K562 (cell line): ENCODE measurements at regions not wholly inside any gene's neighbourhood (a gene's known extent, or its start where the extent isn't known, plus 50 kb on each side); places are given as distances from the start of the nearest gene placed in this dataset.

Source experiments
- ATAC-seq: fragments of 200-7000 bp; cut with Tn5 transposase; 3 replicates; pipeline ENCODE4 v1.9.1; 2020; ENCODE audit warnings: moderate library complexity
- BruUV-seq: library from RNA; stranded (reverse); fragments of 400-500 nt; replicated peaks from 2 replicates; lab custom pipeline; 2021; lab: Mats Ljungman, UMichigan
- CTCF ChIA-PET: fragments of 300-600 bp; formaldehyde crosslinking; extraction: SDS; loops from one replicate; lab custom pipeline; 2021; ENCODE audit warnings: low intra/inter-chr PET ratio; lab: Yijun Ruan, JAX
- POLR2A ChIA-PET: fragments of 300-600, 350-650 bp; sonication (Branson Sonifier 250); formaldehyde crosslinking; extraction: SDS; loops from one replicate; lab custom pipeline; 2021; ENCODE audit warnings: antibody characterized with exemption, inconsistent platforms; lab: Yijun Ruan, JAX
- DNase-seq, 4 experiments: peaks; one replicate each; pipeline versions ENCODE4 v3.0.0 to v3.0.0-alpha.2; 2011 to 2018; ENCODE audit warnings: low spot score in 3 of 4, mixed read lengths in 3 of 4; ENCODE audit errors: extremely low read depth in 1 of 4
- FAIRE-seq: peaks from 2 replicates; lab custom pipeline; 2011; peaks lifted over from hg19 to GRCh38; lab: Jason Lieb, UNC
- H2AFZ ChIP-seq: 2 replicates; pipeline ENCODE4 v1.6.0; 2011; ENCODE audit warnings: low read depth, low read length, control low read depth, inconsistent platforms
- H3K27ac ChIP-seq: fragments of 200-600 bp; 3 replicates; pipeline ENCODE4 v1.8.0; 2011; ENCODE audit warnings: low read depth, mild to moderate bottlenecking, control low read depth, inconsistent platforms, low read length, moderate library complexity, mixed read lengths; ENCODE audit errors: extremely low read depth
- H3K27me3 ChIP-seq, 2 experiments: fragments of 300-600 bp in 1 of 2; 2 replicates in 1 of 2; 3 replicates in 1 of 2; pipeline versions ENCODE4 v1.6.0 to v1.8.0; 2011; ENCODE audit warnings: inconsistent platforms in 2 of 2, low read length in 2 of 2, mild to moderate bottlenecking in 1 of 2, mixed read lengths in 1 of 2, moderate library complexity in 1 of 2; ENCODE audit not compliant: control insufficient read depth in 2 of 2, insufficient read depth in 2 of 2
- H3K36me3 ChIP-seq: fragments of 300-600 bp; 3 replicates; pipeline ENCODE4 v1.8.0; 2011; ENCODE audit warnings: mild to moderate bottlenecking, low read length, inconsistent platforms; ENCODE audit not compliant: control insufficient read depth, insufficient read depth
- H3K4me1 ChIP-seq, 2 experiments: fragments of 200-600 bp in 1 of 2; replicated peaks in 1 of 2; 2 replicates in 1 of 2; 3 replicates in 1 of 2; pipeline versions ENCODE4 v1.5.1 to v1.8.0; 2011; ENCODE audit warnings: inconsistent platforms in 2 of 2, low read length in 2 of 2, mild to moderate bottlenecking in 1 of 2, mixed read lengths in 1 of 2, moderate library complexity in 1 of 2; ENCODE audit not compliant: control insufficient read depth in 2 of 2, insufficient read depth in 2 of 2
- H3K4me2 ChIP-seq: 2 replicates; pipeline ENCODE4 v1.6.1; 2011; ENCODE audit warnings: low read length, control low read depth, inconsistent platforms, mixed read lengths; ENCODE audit not compliant: insufficient read depth
- H3K4me3 ChIP-seq: fragments of 200-600 bp; sonication (generic), shearing (Covaris generic); 2 replicates; pipeline ENCODE4 v1.5.1; 2016; ENCODE audit warnings: control low read depth, inconsistent platforms
- H3K79me2 ChIP-seq: fragments of 200-600 bp; 3 replicates; pipeline ENCODE4 v1.8.0; 2011; ENCODE audit warnings: low read length, inconsistent platforms; ENCODE audit not compliant: control insufficient read depth, insufficient read depth
- H3K9ac ChIP-seq, 2 experiments: 2 replicates each; pipeline versions ENCODE4 v1.6.0 to v1.6.1; 2011; ENCODE audit warnings: low read depth in 2 of 2, low read length in 2 of 2, control low read depth in 1 of 2, inconsistent platforms in 1 of 2, mild to moderate bottlenecking in 1 of 2, mixed read lengths in 1 of 2; ENCODE audit not compliant: insufficient read depth in 1 of 2
- H3K9me1 ChIP-seq: one replicate; pipeline ENCODE4 v1.6.0; 2011; ENCODE audit warnings: inconsistent platforms, mild to moderate bottlenecking, low read length, moderate library complexity; ENCODE audit not compliant: control insufficient read depth, insufficient read depth
- H3K9me3 ChIP-seq: replicated peaks from 2 replicates; pipeline ENCODE4 v1.5.1; 2011; ENCODE audit warnings: low read depth, low read length, inconsistent platforms; ENCODE audit not compliant: control insufficient read depth, insufficient read depth
- H4K20me1 ChIP-seq: replicated peaks from 2 replicates; pipeline ENCODE4 v1.6.1; 2011; ENCODE audit warnings: low read length, inconsistent platforms, mixed read lengths; ENCODE audit not compliant: control insufficient read depth, insufficient read depth
- DDX20 ChIP-seq: fragments of 450-650 bp; IDR thresholded peaks from 2 replicates; pipeline ENCODE4 v1.6.1; 2016; ENCODE audit warnings: missing genetic modification characterization, low read depth, mild to moderate bottlenecking, missing compliant biosample characterization, moderate library complexity
- FIP1L1 ChIP-seq: fragments of 200-400 bp; formaldehyde crosslinking; IDR thresholded peaks from 2 replicates; pipeline ENCODE4 v1.6.1; 2018; ENCODE audit warnings: mild to moderate bottlenecking, low read depth, low read length; ENCODE audit not compliant: poor library complexity, severe bottlenecking
- FOXK2 ChIP-seq, 2 experiments: fragments of 450-650 bp; IDR thresholded peaks in 1 of 2; conservative IDR thresholded peaks in 1 of 2; 2 replicates each; pipeline ENCODE4 v1.6.1; 2016; ENCODE audit warnings: low read depth in 2 of 2, mild to moderate bottlenecking in 1 of 2
- HMGXB4 ChIP-seq: sonication (generic); formaldehyde crosslinking; IDR thresholded peaks from 2 replicates; pipeline ENCODE4 v1.8.1; 2023; ENCODE audit warnings: mild to moderate bottlenecking, missing genetic modification reagents
- RB1 ChIP-seq: fragments of 450-650 bp; IDR thresholded peaks from 2 replicates; pipeline ENCODE4 v1.6.1; 2017; ENCODE audit warnings: low read depth, mild to moderate bottlenecking
- ZNF354B ChIP-seq: fragments of 250-450 bp; sonication (Bioruptor Pico); IDR thresholded peaks from 2 replicates; pipeline ENCODE4 v1.4.0; 2020
- WGBS: fragments of 100-300 bp; shearing (Covaris generic); methylation state at CpG from one replicate; pipeline ENCODE4 v1.1.6; 2016; ENCODE audit warnings: low coverage, mixed read lengths; ENCODE audit not compliant: insufficient coverage; ENCODE audit errors: missing lambda C conversion rate; 5-methylcytosine and 5-hydroxymethylcytosine counted together
- in situ Hi-C: fragments of 300-500 bp; cut with MboI; formaldehyde crosslinking; loops from 4 replicates; pipeline ENCODE4 v1.15.0; 2018; ENCODE audit warnings: inconsistent platforms, mixed read lengths
- intact Hi-C: fragments of 100-400 bp; cut with micrococcal nuclease; formaldehyde crosslinking; loops from 2 replicates; pipeline ENCODE4 v1.14.2; 2022

- in situ Hi-C loops, result no loop called here
Measured at GRCh38 chr9:24844217-24844616, 298.5 kb upstream of the IZUMO3 start.

More at GRCh38 chr9:24844217-24844616, 298.5 kb upstream of the IZUMO3 start:
- no peaks in the 10 kb centered on the region for H3K79me2 ChIP-seq
- no peak for ATAC-seq
- H3K36me3 ChIP-seq, result no peaks in the 10 kb centered on the region
- H3K9me3 ChIP-seq, result no peaks in the 10 kb centered on the region
- no peaks in the 10 kb centered on the region for H3K4me1 ChIP-seq
- no peak for FAIRE-seq
- H3K27me3 ChIP-seq, result no peaks in the 10 kb centered on the region
- BruUV-seq, result no TSS peak
- ChIA-PET POLR2A (no interaction called here), CTCF (no interaction called here)
- DNase-seq, result no peak
- no peak overlapping the region for H3K4me3 ChIP-seq
- no peak overlapping the region for H3K4me2 ChIP-seq
- no CpG with 5 or more reads among the region's 2 CpGs for WGBS
- intact Hi-C loops, result no loop called here
- no peaks in the 10 kb centered on the region for H4K20me1 ChIP-seq
- TF ChIP-seq HMGXB4 (CRISPR knock-in tag) (no peak), FIP1L1 (no peak), DDX20 (no peak), FOXK2 (conservative IDR thresholded peaks at IDR 0.05 in 1 of 2, IDR thresholded peaks at IDR 0.05 in 1 of 2; ENCODE audit: low read depth in 2 of 2) (no peak), ZNF354B (CRISPR knock-in tag) (no peak), RB1 (no peak)
- TF ChIP-seq, all 486 proteins: peak for 0
- H3K27ac ChIP-seq, result no peak overlapping the region
- H2AFZ ChIP-seq, result no peak overlapping the region
- H3K9me1 ChIP-seq, result no peaks in the 10 kb centered on the region
- no peak overlapping the region for H3K9ac ChIP-seq
